H9 (cell line): ENCODE measurements at regions not wholly inside any gene's neighbourhood (a gene's known extent, or its start where the extent isn't known, plus 50 kb on each side); places are given as distances from the start of the nearest gene placed in this dataset.

Source experiments
- DNase-seq: peaks from one replicate; pipeline ENCODE4 v3.0.0-alpha.2; 2017
- H2AFZ ChIP-seq: one replicate; pipeline ENCODE4 v1.6.1; 2013; ENCODE audit warnings: mild to moderate bottlenecking, low read length, control low read depth, moderate library complexity
- H2AK5ac ChIP-seq: 2 replicates; pipeline ENCODE4 v1.6.1; 2013; ENCODE audit warnings: low read length, control low read depth, mixed read lengths; ENCODE audit not compliant: insufficient read length
- H2BK120ac ChIP-seq: one replicate; pipeline ENCODE4 v1.6.1; 2013; ENCODE audit warnings: low read depth, mild to moderate bottlenecking, low read length, control low read depth, inconsistent platforms; ENCODE audit not compliant: poor library complexity, severe bottlenecking
- H2BK12ac ChIP-seq: 2 replicates; pipeline ENCODE4 v1.6.1; 2013; ENCODE audit warnings: low read length, control low read depth, mixed read lengths, low read depth; ENCODE audit not compliant: insufficient read length
- H2BK15ac ChIP-seq: 2 replicates; pipeline ENCODE4 v1.6.1; 2013; ENCODE audit warnings: low read depth, low read length, control low read depth
- H2BK20ac ChIP-seq: one replicate; pipeline ENCODE4 v1.6.1; 2013; ENCODE audit warnings: low read depth, mild to moderate bottlenecking, low read length, control low read depth, inconsistent platforms; ENCODE audit not compliant: poor library complexity, severe bottlenecking
- H2BK5ac ChIP-seq: 2 replicates; pipeline ENCODE4 v1.6.1; 2013; ENCODE audit warnings: low read length, control low read depth, mixed read lengths; ENCODE audit not compliant: insufficient read length
- H3K14ac ChIP-seq: 2 replicates; pipeline ENCODE4 v1.6.1; 2013; ENCODE audit warnings: low read length, control low read depth; ENCODE audit not compliant: insufficient read depth
- H3K18ac ChIP-seq: 2 replicates; pipeline ENCODE4 v1.6.1; 2013; ENCODE audit warnings: low read depth, mild to moderate bottlenecking, mixed read lengths, low read length, control low read depth; ENCODE audit not compliant: insufficient read length
- H3K23ac ChIP-seq: 2 replicates; pipeline ENCODE4 v1.6.1; 2013; ENCODE audit warnings: low read length, control low read depth, mixed read lengths, low read depth; ENCODE audit not compliant: insufficient read length
- H3K23me2 ChIP-seq: 2 replicates; pipeline ENCODE4 v1.6.1; 2013; ENCODE audit warnings: low read depth, mild to moderate bottlenecking, mixed read lengths, low read length, control low read depth; ENCODE audit not compliant: insufficient read length, poor library complexity, severe bottlenecking
- H3K27ac ChIP-seq: 2 replicates; pipeline ENCODE4 v1.5.1; 2013; ENCODE audit warnings: low read length, control low read depth, mixed read lengths, low read depth; ENCODE audit not compliant: insufficient read length
- H3K27me3 ChIP-seq: 2 replicates; pipeline ENCODE4 v1.6.1; 2013; ENCODE audit warnings: low read length, control low read depth, inconsistent platforms; ENCODE audit not compliant: insufficient read depth
- H3K4ac ChIP-seq: 2 replicates; pipeline ENCODE4 v1.6.1; 2013; ENCODE audit warnings: low read depth, mild to moderate bottlenecking, control low read depth, inconsistent platforms, low read length, moderate library complexity
- H3K4me1 ChIP-seq: 2 replicates; pipeline ENCODE4 v1.6.1; 2013; ENCODE audit warnings: low read length, control low read depth, inconsistent platforms; ENCODE audit not compliant: insufficient read depth
- H3K4me2 ChIP-seq: 2 replicates; pipeline ENCODE4 v1.6.1; 2013; ENCODE audit warnings: low read length, control low read depth, mixed read lengths; ENCODE audit not compliant: insufficient read length, insufficient read depth
- H3K56ac ChIP-seq: 2 replicates; pipeline ENCODE4 v1.6.1; 2013; ENCODE audit warnings: low read depth, mild to moderate bottlenecking, mixed read lengths, low read length, control low read depth; ENCODE audit not compliant: insufficient read length
- H3K79me1 ChIP-seq: 2 replicates; pipeline ENCODE4 v1.6.1; 2013; ENCODE audit warnings: low read depth, mild to moderate bottlenecking, moderate library complexity, low read length, control low read depth, inconsistent platforms; ENCODE audit not compliant: insufficient read depth, poor library complexity, severe bottlenecking
- H3K79me2 ChIP-seq: 2 replicates; pipeline ENCODE4 v1.6.1; 2013; ENCODE audit warnings: low read length, control low read depth, inconsistent platforms; ENCODE audit not compliant: insufficient read depth
- H3K9ac ChIP-seq: 2 replicates; pipeline ENCODE4 v1.6.1; 2013; ENCODE audit warnings: low read length, control low read depth, mixed read lengths; ENCODE audit not compliant: insufficient read length; ENCODE audit errors: extremely low read depth
- H3K9me3 ChIP-seq: one replicate; pipeline ENCODE4 v1.6.1; 2013; ENCODE audit warnings: low read depth, low read length, inconsistent platforms; ENCODE audit not compliant: control insufficient read depth
- H3T11ph ChIP-seq: one replicate; pipeline ENCODE4 v1.6.1; 2013; ENCODE audit warnings: mild to moderate bottlenecking, low read length, control low read depth, inconsistent platforms
- H4K20me1 ChIP-seq: one replicate; pipeline ENCODE4 v1.6.1; 2013; ENCODE audit not compliant: control insufficient read depth, insufficient read length, insufficient read depth
- H4K5ac ChIP-seq: 2 replicates; pipeline ENCODE4 v1.6.1; 2013; ENCODE audit warnings: low read depth, mild to moderate bottlenecking, mixed read lengths, low read length, control low read depth; ENCODE audit not compliant: insufficient read length
- H4K8ac ChIP-seq: replicated peaks from 2 replicates; pipeline ENCODE4 v1.6.1; 2013; ENCODE audit warnings: low read length, control low read depth, mixed read lengths, low read depth; ENCODE audit not compliant: insufficient read length
- H4K91ac ChIP-seq: 2 replicates; pipeline ENCODE4 v1.6.1; 2013; ENCODE audit warnings: low read depth, mild to moderate bottlenecking, moderate library complexity, mixed read lengths, low read length, control low read depth; ENCODE audit not compliant: insufficient read length
- H3K27ac Mint-ChIP-seq, 3 experiments: 2 replicates in 2 of 3; 3 replicates in 1 of 3; pipeline ENCODE4 v1.8.0; 2020 to 2021; ENCODE audit warnings: mixed read lengths in 3 of 3, mild to moderate bottlenecking in 1 of 3, moderate library complexity in 1 of 3
- H3K27me3 Mint-ChIP-seq: 2 replicates; pipeline ENCODE4 v1.8.0; 2021; ENCODE audit warnings: low read depth, mild to moderate bottlenecking, moderate library complexity, mixed read lengths
- H3K36me3 Mint-ChIP-seq, 3 experiments: 2 replicates in 2 of 3; 3 replicates in 1 of 3; pipeline ENCODE4 v1.8.0; 2020 to 2021; ENCODE audit warnings: low read depth in 3 of 3, mixed read lengths in 3 of 3; ENCODE audit not compliant: insufficient read depth in 1 of 3
- H3K4me1 Mint-ChIP-seq, 2 experiments: 2 replicates each; pipeline ENCODE4 v1.8.0; 2020; ENCODE audit warnings: mixed read lengths in 2 of 2
- H3K4me3 Mint-ChIP-seq, 2 experiments: 2 replicates in 1 of 2; 3 replicates in 1 of 2; pipeline ENCODE4 v1.8.0; 2020 to 2021; ENCODE audit warnings: mild to moderate bottlenecking in 2 of 2, mixed read lengths in 2 of 2, moderate library complexity in 1 of 2
- H3K9me3 Mint-ChIP-seq, 2 experiments: 2 replicates in 1 of 2; 3 replicates in 1 of 2; pipeline ENCODE4 v1.8.0; 2020; ENCODE audit warnings: mild to moderate bottlenecking in 2 of 2, mixed read lengths in 2 of 2, moderate library complexity in 1 of 2
- CTCF ChIP-seq: fragments of 200-600 bp; sonication (generic); conservative IDR thresholded peaks from 3 replicates; pipeline ENCODE4 v1.8.0; 2021; ENCODE audit warnings: antibody characterized with exemption, mild to moderate bottlenecking
- WGBS: extraction: QIAGEN DNeasy Blood & Tissue Kit; methylation state at CpG from one replicate; pipeline ENCODE4 v1.1.7; 2013; ENCODE audit warnings: missing lambda C conversion rate, low lambda C conversion rate, mixed read lengths; ENCODE audit not compliant: insufficient read length; ENCODE audit errors: extremely low coverage; 5-methylcytosine and 5-hydroxymethylcytosine counted together

- Histone ChIP-seq H4K8ac (no peak overlapping the region), H3K9ac (no peak overlapping the region), H2BK12ac (no peak overlapping the region), H4K20me1 (no peaks in the 10 kb centered on the region), H4K5ac (no peak overlapping the region), H3K23me2 (no peaks in the 10 kb centered on the region), H3K9me3 (no peaks in the 10 kb centered on the region), H3K79me2 (no peaks in the 10 kb centered on the region), H2BK5ac (no peak overlapping the region), H2BK20ac (no peak overlapping the region), H3K4ac (no peak overlapping the region), H2BK120ac (no peak overlapping the region), H4K91ac (no peak overlapping the region), H2BK15ac (no peak overlapping the region), H2AFZ (no peak overlapping the region), H3K18ac (no peak overlapping the region), H2AK5ac (no peak overlapping the region), H3K27ac (no peak overlapping the region), H3K23ac (no peak overlapping the region), H3K4me1 (no peaks in the 10 kb centered on the region), H3K79me1 (no peaks in the 10 kb centered on the region), H3K56ac (no peak overlapping the region), H3K4me2 (no peak overlapping the region), H3K14ac (no peak overlapping the region), H3K27me3 (no peaks in the 10 kb centered on the region), H3T11ph (no peak overlapping the region)
- no peak for TF ChIP-seq CTCF
- H3K4me1 Mint-ChIP-seq: no peaks in the 10 kb centered on the region; a peak in 1 of 4 replicates
- no peak overlapping the region for H3K27ac Mint-ChIP-seq
- no peak overlapping the region for H3K4me3 Mint-ChIP-seq
- no peaks in the 10 kb centered on the region; a peak in 1 of 7 replicates for H3K36me3 Mint-ChIP-seq
- no peak for DNase-seq
- peaks cover 5% of the 10 kb centered on the region for H3K27me3 Mint-ChIP-seq
- no CpG with 5 or more reads among the region's 4 CpGs for WGBS
- no peaks in the 10 kb centered on the region; a peak in 1 of 5 replicates for H3K9me3 Mint-ChIP-seq
Observed at GRCh38 chr10:78150756-78151155, 117.1 kb downstream of the RPS24 start.
